ENCODE measurements at regions not wholly inside any gene's neighbourhood (a gene's known extent, or its start where the extent isn't known, plus 50 kb on each side); places are given as distances from the start of the nearest gene placed in this dataset.
A peak's percentile ranks its signal among the peaks of the same experiment; 100 is the strongest.
"Not testable (repeated sequence)": the region's sequence is repeated elsewhere in the genome, so short reads cannot be mapped to it uniquely, and the experiment has no call there.

- no peak overlapping the region for H3K4me3 Mint-ChIP-seq
- peaks cover 0 to 22% (median 6%) of the 10 kb centered on the region in 5 donors for H3K27me3 Mint-ChIP-seq
- no peak for ATAC-seq
- H3K9me3 Mint-ChIP-seq = no peaks in the 10 kb centered on the region
- no peak overlapping the region for H3K27ac Mint-ChIP-seq
- DNase-seq = no peak
- POLR2A ChIA-PET = no interaction called here
- H3K36me3 Mint-ChIP-seq = no peaks in the 10 kb centered on the region
- no peaks in the 10 kb centered on the region for H3K4me1 Mint-ChIP-seq
Measured at GRCh38 chr18:59038295-59039039, 101.2 kb upstream of the SEC11C start.

GRCh38 chr18:59039040-59039320, 100.7 kb upstream of the SEC11C start:
- DNase-seq, H3K36me3 Mint-ChIP-seq, H3K4me1 Mint-ChIP-seq, H3K4me3 Mint-ChIP-seq, POLR2A ChIA-PET, H3K9me3 Mint-ChIP-seq, H3K27ac Mint-ChIP-seq, ATAC-seq: not testable (repeated sequence)
- H3K27me3 Mint-ChIP-seq = peaks cover 0 to 23% (median 6%) of the 10 kb centered on the region in 5 donors

GRCh38 chr18:59039449-59039848, 100.2 kb upstream of the SEC11C start:
- DNase-seq (no peak), ATAC-seq (no peak)
- H3K27me3 Mint-ChIP-seq = peaks cover 0 to 26% (median 6%) of the 10 kb centered on the region in 5 donors
- H3K9me3 Mint-ChIP-seq = no peaks in the 10 kb centered on the region
- no peaks in the 10 kb centered on the region for H3K4me1 Mint-ChIP-seq
- H3K36me3 Mint-ChIP-seq = no peaks in the 10 kb centered on the region
- POLR2A ChIA-PET = no interaction called here
- no peak overlapping the region for H3K4me3 Mint-ChIP-seq
- no peak overlapping the region for H3K27ac Mint-ChIP-seq

GRCh38 chr18:59040770-59041148, 98.9 kb upstream of the SEC11C start:
- H3K4me3 Mint-ChIP-seq = no peak overlapping the region
- no peak for ATAC-seq
- no peak for DNase-seq
- H3K27ac Mint-ChIP-seq = no peak overlapping the region
- POLR2A ChIA-PET = no interaction called here
- H3K4me1 Mint-ChIP-seq = no peaks in the 10 kb centered on the region
- no peaks in the 10 kb centered on the region for H3K36me3 Mint-ChIP-seq
- H3K9me3 Mint-ChIP-seq = no peaks in the 10 kb centered on the region
- H3K27me3 Mint-ChIP-seq = peaks cover 5 to 19% (median 6%) of the 10 kb centered on the region in 5 donors

GRCh38 chr18:59041296-59041695, 98.4 kb upstream of the SEC11C start:
- H3K36me3 Mint-ChIP-seq = no peaks in the 10 kb centered on the region
- no peaks in the 10 kb centered on the region for H3K9me3 Mint-ChIP-seq
- POLR2A ChIA-PET = no interaction called here
- no peaks in the 10 kb centered on the region for H3K4me1 Mint-ChIP-seq
- no peak overlapping the region for H3K27ac Mint-ChIP-seq
- no peak overlapping the region for H3K4me3 Mint-ChIP-seq
- peaks cover 5 to 18% (median 9%) of the 10 kb centered on the region in 5 donors for H3K27me3 Mint-ChIP-seq
- no peak for ATAC-seq
- DNase-seq = no peak

GRCh38 chr18:59041819-59042815, 97.6 kb upstream of the SEC11C start:
- DNase-seq = no peak
- Mint-ChIP-seq H3K36me3 (no peaks in the 10 kb centered on the region), H3K4me3 (no peak overlapping the region), H3K27ac (no peak overlapping the region), H3K9me3 (no peaks in the 10 kb centered on the region), H3K27me3 (peaks cover 5 to 22% (median 10%) of the 10 kb centered on the region in 5 donors), H3K4me1 (no peaks in the 10 kb centered on the region)
- POLR2A ChIA-PET = no interaction called here
- ATAC-seq = no peak

- ATAC-seq (no peak), DNase-seq (no peak)
- H3K4me1 Mint-ChIP-seq = no peaks in the 10 kb centered on the region
- peaks cover 0 to 35% (median 18%) of the 10 kb centered on the region in 5 donors for H3K27me3 Mint-ChIP-seq
- H3K9me3 Mint-ChIP-seq = no peaks in the 10 kb centered on the region
- no peak overlapping the region for H3K4me3 Mint-ChIP-seq
- no peak overlapping the region for H3K27ac Mint-ChIP-seq
- H3K36me3 Mint-ChIP-seq = no peaks in the 10 kb centered on the region
- POLR2A ChIA-PET = interaction anchor here (0.7 kb wide), 1 partner anchor 158 kb away, joined by 5 read pairs; no protein-coding TSS in a partner anchor
Measured at GRCh38 chr18:59044855-59045254, 94.8 kb upstream of the SEC11C start.

GRCh38 chr18:59047321-59048047, 92.2 kb upstream of the SEC11C start:
- Mint-ChIP-seq H3K27me3 (peaks cover 0 to 50% (median 20%) of the 10 kb centered on the region in 5 donors), H3K9me3 (no peaks in the 10 kb centered on the region), H3K4me1 (peaks cover 0 to 3% (median 1%) of the 10 kb centered on the region in 4 donors), H3K27ac (peak overlapping the region in 1 of 10 donors; percentile 2), H3K36me3 (no peaks in the 10 kb centered on the region), H3K4me3 (no peak overlapping the region)
- POLR2A ChIA-PET = no interaction called here
- ATAC-seq = no peak
- DNase-seq = no peak

GRCh38 chr18:59048048-59048363, 91.7 kb upstream of the SEC11C start:
- Mint-ChIP-seq H3K27ac (no peak overlapping the region), H3K4me3 (no peak overlapping the region), H3K4me1 (peaks cover 0 to 3% (median 1%) of the 10 kb centered on the region in 4 donors), H3K27me3 (peaks cover 0 to 54% (median 20%) of the 10 kb centered on the region in 5 donors), H3K36me3 (no peaks in the 10 kb centered on the region), H3K9me3 (no peaks in the 10 kb centered on the region)
- no peak for DNase-seq
- POLR2A ChIA-PET = no interaction called here
- no peak for ATAC-seq

GRCh38 chr18:59048378-59048777, 91.3 kb upstream of the SEC11C start:
- POLR2A ChIA-PET = no interaction called here
- no peak for ATAC-seq
- no peaks in the 10 kb centered on the region for H3K36me3 Mint-ChIP-seq

GRCh38 chr18:59049721-59050660, 89.7 kb upstream of the SEC11C start:
- POLR2A ChIA-PET = no interaction called here
- Mint-ChIP-seq H3K36me3 (no peaks in the 10 kb centered on the region), H3K27ac (peak overlapping the region in 1 of 10 donors; percentile 2), H3K27me3 (peaks cover 3 to 58% (median 20%) of the 10 kb centered on the region in 5 donors), H3K9me3 (no peaks in the 10 kb centered on the region), H3K4me1 (peaks cover 0 to 3% (median 1%) of the 10 kb centered on the region in 4 donors), H3K4me3 (no peak overlapping the region)
- no peak for DNase-seq
- ATAC-seq = no peak

More at GRCh38 chr18:59048378-59048777, 91.3 kb upstream of the SEC11C start:
- no peak overlapping the region for H3K27ac Mint-ChIP-seq
- no peaks in the 10 kb centered on the region for H3K9me3 Mint-ChIP-seq
- peaks cover 2 to 58% (median 20%) of the 10 kb centered on the region in 5 donors for H3K27me3 Mint-ChIP-seq
- no peak overlapping the region for H3K4me3 Mint-ChIP-seq
- H3K4me1 Mint-ChIP-seq = peaks cover 0 to 3% (median 1%) of the 10 kb centered on the region in 4 donors
- DNase-seq = no peak

GRCh38 chr18:59050661-59051057, 89.0 kb upstream of the SEC11C start:
- DNase-seq = no peak
- POLR2A ChIA-PET = no interaction called here
- no peaks in the 10 kb centered on the region for H3K9me3 Mint-ChIP-seq
- H3K4me3 Mint-ChIP-seq = no peak overlapping the region
- peaks cover 3 to 53% (median 17%) of the 10 kb centered on the region in 5 donors for H3K27me3 Mint-ChIP-seq
- peak overlapping the region in 2 of 10 donors; percentile 2 to 13 for H3K27ac Mint-ChIP-seq
- ATAC-seq = no peak
- no peaks in the 10 kb centered on the region for H3K36me3 Mint-ChIP-seq
- H3K4me1 Mint-ChIP-seq = peaks cover 0 to 3% (median 1%) of the 10 kb centered on the region in 4 donors
